ENCODE measurements at regions not wholly inside any gene's neighbourhood (a gene's known extent, or its start where the extent isn't known, plus 50 kb on each side); places are given as distances from the start of the nearest gene placed in this dataset.

GRCh38 chr18:60746919-60747318, 374.3 kb upstream of the MC4R start:
- no peak for TF ChIP-seq NFE2L2 (IDR thresholded peaks at IDR 0.05; ENCODE audit: low read depth, low read length)
- TF ChIP-seq BHLHE40 (IDR thresholded peaks at IDR 0.05; ENCODE audit: low read depth, low read length): no peak
- TF ChIP-seq RCOR1 (IDR thresholded peaks at IDR 0.05; ENCODE audit: insufficient replicate concordance, low read length): no peak
- no peak for TF ChIP-seq MAFK (IDR thresholded peaks at IDR 0.05; ENCODE audit: low read depth, low read length)
- no peak for TF ChIP-seq MAZ (IDR thresholded peaks at IDR 0.05; ENCODE audit: borderline replicate concordance, low read depth, low read length)
- no peak for TF ChIP-seq USF2 (IDR thresholded peaks at IDR 0.05; ENCODE audit: low read depth, low read length)
- no peak for TF ChIP-seq CHD1 (IDR thresholded peaks at IDR 0.05; ENCODE audit: low read depth, low read length)
- no peak for TF ChIP-seq SMC3 (IDR thresholded peaks at IDR 0.05; ENCODE audit: low read depth, low read length)
- no peak for TF ChIP-seq ELK1 (IDR thresholded peaks at IDR 0.05; ENCODE audit: borderline replicate concordance, low read depth, low read length)
- TF ChIP-seq CEBPB (IDR thresholded peaks at IDR 0.05; ENCODE audit: low read depth, low read length): no peak
- TF ChIP-seq POLR2A (IDR thresholded peaks at IDR 0.05; ENCODE audit: low read depth, low read length): no peak
- dilution Hi-C loops (cut with HindIII; ENCODE audit: low sequenced_read_pairs, unreplicated experiment): no loop called here
- H3K9ac ChIP-seq (ENCODE audit: low read depth, low read length): no peak overlapping the region
- in situ Hi-C loops (cut with MboI; ENCODE audit: low sequenced_read_pairs): no loop called here
- H3K23ac ChIP-seq (ENCODE audit: low read depth, low read length): no peak overlapping the region
- H2AFZ ChIP-seq (replicated peaks; ENCODE audit: low read length, poor library complexity): no peak overlapping the region
- H3K27ac ChIP-seq (ENCODE audit: insufficient read depth, low read length): no peak overlapping the region
- DNase-seq (no peak), ATAC-seq (ENCODE audit: low read depth) (no peak)
- H3K4ac ChIP-seq (ENCODE audit: low read depth, low read length): no peak overlapping the region
- H3K36me3 ChIP-seq (ENCODE audit: control insufficient read depth, insufficient read depth, low read length): no peaks in the 10 kb centered on the region
- BruUV-seq (replicated peaks): no TSS peak
- H4K8ac ChIP-seq (ENCODE audit: low read depth in 2 of 2, low read length in 2 of 2): no peak overlapping the region
- no peak overlapping the region for H3K56ac ChIP-seq (ENCODE audit: extremely low read depth, insufficient read depth, low read length)
- H3K9me3 ChIP-seq (ENCODE audit: control insufficient read depth, insufficient read depth, low read length): no peaks in the 10 kb centered on the region
- H2AK9ac ChIP-seq (replicated peaks; ENCODE audit: low read depth, low read length, poor library complexity): no peak overlapping the region
- POLR2A ChIA-PET (ENCODE audit: unreplicated experiment): no interaction called here
- H3K79me1 ChIP-seq (ENCODE audit: low read depth in 1 of 2, low read length in 2 of 2): no peaks in the 10 kb centered on the region
- H3K14ac ChIP-seq (replicated peaks; ENCODE audit: low read depth, low read length): no peak overlapping the region
- H4K20me1 ChIP-seq (ENCODE audit: insufficient read depth, low read length): no peaks in the 10 kb centered on the region
- no peak overlapping the region for H2BK5ac ChIP-seq (ENCODE audit: low read depth, low read length, poor library complexity, severe bottlenecking)
- CTCF ChIA-PET: no interaction called here
- H3K4me2 ChIP-seq (ENCODE audit: low read depth, low read length): no peak overlapping the region
- H2BK20ac ChIP-seq (ENCODE audit: low read depth, low read length): no peak overlapping the region
- H2BK15ac ChIP-seq (ENCODE audit: low read depth, low read length): no peak overlapping the region
- no peak overlapping the region for H2AK5ac ChIP-seq (ENCODE audit: low read depth, low read length)
- no peaks in the 10 kb centered on the region for H3K9me1 ChIP-seq (ENCODE audit: insufficient read depth, low read length)
- intact Hi-C loops (cut with micrococcal nuclease): no loop called here
- no peaks in the 10 kb centered on the region for H3K27me3 ChIP-seq (ENCODE audit: control insufficient read depth, insufficient read depth, low read length)
- H4K5ac ChIP-seq (ENCODE audit: low read depth, low read length): no peak overlapping the region
- H3K18ac ChIP-seq (ENCODE audit: low read depth, low read length): no peak overlapping the region
- no peak overlapping the region for H2BK120ac ChIP-seq (ENCODE audit: low read depth, low read length)
- H3K4me1 ChIP-seq (ENCODE audit: control insufficient read depth, insufficient read depth, low read length): no peaks in the 10 kb centered on the region
- H4K91ac ChIP-seq (ENCODE audit: insufficient read depth, low read depth, low read length): no peak overlapping the region
- no peak overlapping the region for H3K4me3 ChIP-seq (ENCODE audit: insufficient read depth, low read depth, low read length)

All from IMR-90 (cell line).